LoVo (cell line): ENCODE measurements at regions not wholly inside any gene's neighbourhood (a gene's known extent, or its start where the extent isn't known, plus 50 kb on each side); places are given as distances from the start of the nearest gene placed in this dataset.

Experiments
- DNase-seq: peaks from one replicate; pipeline ENCODE4 v3.0.0-alpha.2; 2016; ENCODE audit warnings: low spot score

DNA sequence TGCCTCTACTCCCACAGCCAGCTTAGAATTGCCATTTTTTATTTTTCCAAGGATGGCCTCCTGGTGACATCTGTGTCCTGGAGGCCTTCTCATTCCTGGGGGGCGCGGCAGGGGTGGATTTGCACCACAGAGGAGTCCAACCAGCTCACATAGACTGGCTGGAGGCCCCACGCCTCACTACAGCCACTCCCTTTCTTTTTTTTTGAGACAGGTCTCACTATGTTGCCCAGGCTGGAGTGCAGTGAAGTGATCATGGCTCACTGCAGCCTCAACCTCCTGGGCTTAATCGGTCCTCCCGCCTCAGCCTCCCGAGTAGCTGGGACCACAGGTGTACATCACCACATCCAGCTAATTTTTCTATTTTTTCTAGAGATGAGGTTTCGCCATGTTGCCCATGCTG lies 57.6 kb upstream of the DOCK1 start:
- DNase-seq, result no peak

DNA sequence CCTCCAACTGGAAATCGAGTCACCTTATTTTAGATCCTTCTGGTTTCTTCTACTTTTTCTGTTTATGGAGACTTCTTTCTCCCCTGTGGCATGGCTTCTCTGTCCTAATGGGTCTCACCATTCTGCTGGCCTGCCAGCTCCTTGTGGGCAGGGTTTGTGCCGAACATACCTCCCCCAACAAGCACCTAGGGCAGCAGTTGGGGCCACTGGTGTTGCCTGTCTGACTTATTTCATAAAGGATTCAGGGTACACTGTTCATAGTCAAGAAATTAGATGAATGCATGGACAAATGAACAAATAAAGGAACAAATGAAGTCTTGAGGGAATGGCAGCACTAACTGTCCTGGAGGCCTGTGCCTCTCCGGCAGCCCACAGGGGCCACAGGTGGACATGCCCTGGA lies 55.6 kb upstream of the DOCK1 start:
- no peak for DNase-seq

DNA sequence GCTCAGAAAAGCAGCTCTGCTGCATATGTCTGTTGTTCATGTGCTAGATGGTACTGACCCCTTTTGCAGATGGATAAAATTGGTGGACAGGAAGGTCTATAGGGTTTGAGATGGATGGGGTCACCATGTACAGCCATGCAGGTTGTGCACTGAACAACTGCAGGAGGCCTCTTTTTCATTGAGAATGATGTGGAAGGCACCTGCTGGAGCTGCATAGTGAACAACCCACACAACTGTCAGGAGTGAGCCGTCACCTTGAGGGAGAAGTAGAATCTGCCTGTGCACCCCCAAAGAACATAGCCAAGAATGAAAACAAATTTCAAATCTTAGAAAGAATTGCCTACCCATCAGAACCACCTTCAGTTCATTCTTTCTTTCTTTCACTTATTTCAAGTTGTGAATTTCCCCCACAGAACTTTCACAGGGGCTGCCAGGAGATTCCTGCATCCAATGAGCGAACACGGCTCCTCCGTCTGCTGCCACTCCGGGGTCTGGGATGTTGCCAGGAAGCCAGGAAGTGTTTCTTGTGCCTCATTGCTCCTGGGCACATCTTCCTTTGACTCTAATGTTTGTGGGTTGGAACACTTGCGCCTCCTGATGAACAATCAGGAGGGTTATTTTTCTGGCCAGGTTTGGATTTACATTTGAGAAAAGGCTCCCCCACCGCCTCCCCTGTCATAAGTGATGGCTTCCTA lies 53.7 kb upstream of the DOCK1 start:
- DNase-seq, result no peak

DNA sequence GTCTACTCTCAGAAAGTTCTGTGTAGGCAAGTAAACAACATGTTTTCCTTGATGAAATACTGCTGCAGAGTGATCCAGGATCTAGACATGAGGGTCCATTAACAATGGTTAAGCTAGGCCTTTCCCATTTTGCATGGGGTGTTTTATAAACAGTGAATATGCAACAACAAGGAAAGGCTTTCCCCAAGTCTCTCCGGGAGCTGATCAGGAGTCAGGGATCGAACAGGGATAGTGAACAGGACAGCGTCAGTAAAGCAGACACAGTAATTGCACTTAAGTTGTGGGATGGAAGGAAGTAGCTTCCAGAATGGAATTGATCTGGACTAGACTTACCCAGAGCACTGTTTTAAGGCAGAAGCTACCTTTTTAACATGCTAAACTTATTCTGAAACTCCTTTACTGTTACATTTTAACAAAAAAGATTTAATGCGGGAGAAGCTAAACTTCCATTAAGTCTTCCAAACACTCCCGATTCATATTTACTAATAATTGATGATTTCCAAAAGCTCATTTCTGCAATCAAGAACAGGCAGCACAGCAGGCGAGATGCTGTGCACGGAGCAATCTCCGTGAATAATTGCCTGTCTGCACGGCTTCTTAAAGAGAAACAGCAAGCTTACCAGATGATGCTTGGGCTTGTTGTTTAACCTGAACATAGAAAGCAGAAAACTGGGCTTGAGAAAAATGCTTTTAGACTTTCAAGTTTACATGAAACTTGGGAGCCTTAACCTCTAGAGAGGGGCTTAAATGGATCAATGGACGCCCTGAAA lies 50.3 kb upstream of the DOCK1 start:
- DNase-seq, result no peak
